H1 (cell line): ENCODE measurements at regions not wholly inside any gene's neighbourhood (a gene's known extent, or its start where the extent isn't known, plus 50 kb on each side); places are given as distances from the start of the nearest gene placed in this dataset.
A peak's percentile ranks its signal among the peaks of the same experiment; 100 is the strongest.

Experiments
- CTCF ChIA-PET: fragments of 300-600 bp; sonication (Branson Sonifier 250); formaldehyde crosslinking; loops from one replicate; lab custom pipeline; 2021; ENCODE audit not compliant: partially characterized antibody; lab: Charles Lee
- POLR2A ChIA-PET: fragments of 300-600 bp; sonication (Branson Sonifier 250); formaldehyde crosslinking; loops from one replicate; lab custom pipeline; 2021; ENCODE audit warnings: inconsistent platforms; ENCODE audit not compliant: partially characterized antibody; lab: Charles Lee
- DNase-seq, 2 experiments: peaks; one replicate each; pipeline versions ENCODE4 v3.0.0 to v3.0.0-alpha.2; 2010 to 2022; ENCODE audit warnings: low spot score in 2 of 2, low read depth in 1 of 2, mixed read lengths in 1 of 2
- FAIRE-seq: peaks from 2 replicates; lab custom pipeline; 2011; peaks lifted over from hg19 to GRCh38; lab: Jason Lieb, UNC
- H2AFZ ChIP-seq: 2 replicates; pipeline ENCODE4 v1.8.1; 2012; ENCODE audit warnings: low read length, inconsistent platforms
- H2AK5ac ChIP-seq: 2 replicates; pipeline ENCODE4 v1.6.1; 2013; ENCODE audit warnings: low read depth, low read length
- H2BK120ac ChIP-seq: replicated peaks from 2 replicates; pipeline ENCODE3; 2013; ENCODE audit warnings: low read depth, low read length, inconsistent platforms
- H2BK12ac ChIP-seq: 2 replicates; pipeline ENCODE4 v1.6.1; 2013; ENCODE audit warnings: low read depth, low read length
- H2BK15ac ChIP-seq: 2 replicates; pipeline ENCODE4 v1.6.1; 2013; ENCODE audit warnings: low read length
- H2BK20ac ChIP-seq: 2 replicates; pipeline ENCODE4 v1.6.1; 2013; ENCODE audit warnings: low read length
- H2BK5ac ChIP-seq: 2 replicates; pipeline ENCODE4 v1.6.1; 2013; ENCODE audit warnings: low read depth, low read length
- H3K14ac ChIP-seq: 2 replicates; pipeline ENCODE4 v1.6.1; 2013; ENCODE audit warnings: inconsistent platforms; ENCODE audit not compliant: insufficient read length
- H3K18ac ChIP-seq: 2 replicates; pipeline ENCODE4 v1.6.1; 2013; ENCODE audit warnings: low read length; ENCODE audit errors: extremely low read depth
- H3K23ac ChIP-seq: 2 replicates; pipeline ENCODE4 v1.6.1; 2013; ENCODE audit warnings: inconsistent platforms; ENCODE audit not compliant: insufficient read length
- H3K23me2 ChIP-seq: 2 replicates; pipeline ENCODE4 v1.6.1; 2013; ENCODE audit warnings: low read depth, low read length
- H3K27ac ChIP-seq: 2 replicates; pipeline ENCODE4 v1.6.1; 2011; ENCODE audit warnings: low read depth, low read length, inconsistent platforms
- H3K27me3 ChIP-seq, 4 experiments: replicated peaks in 1 of 4; 1 replicate in 1 of 4; 2 replicates in 3 of 4; pipeline versions ENCODE4 v1.6.1 to v1.8.1; 2011 to 2013; ENCODE audit warnings: low read length in 3 of 4, mild to moderate bottlenecking in 3 of 4, inconsistent platforms in 2 of 4, mixed read lengths in 2 of 4, moderate library complexity in 1 of 4; ENCODE audit not compliant: control insufficient read depth in 3 of 4, insufficient read depth in 3 of 4; ENCODE audit errors: extremely low read depth in 1 of 4
- H3K36me3 ChIP-seq, 4 experiments: 2 replicates each; pipeline versions ENCODE4 v1.6.1 to v1.8.1; 2011 to 2013; ENCODE audit warnings: mild to moderate bottlenecking in 4 of 4, low read length in 3 of 4, moderate library complexity in 2 of 4, control low read depth in 1 of 4, inconsistent platforms in 1 of 4; ENCODE audit not compliant: insufficient read depth in 4 of 4, control insufficient read depth in 2 of 4
- H3K4ac ChIP-seq: replicated peaks from 2 replicates; pipeline ENCODE3; 2013; ENCODE audit warnings: low read length, low read depth, mixed read lengths, inconsistent platforms; ENCODE audit not compliant: insufficient read length
- H3K4me1 ChIP-seq, 4 experiments: replicated peaks in 1 of 4; 1 replicate in 1 of 4; 2 replicates in 3 of 4; pipeline versions ENCODE4 v1.6.1 to v1.8.1; 2011 to 2013; ENCODE audit warnings: low read length in 3 of 4, inconsistent platforms in 2 of 4, mixed read lengths in 1 of 4; ENCODE audit not compliant: insufficient read depth in 4 of 4, control insufficient read depth in 3 of 4
- H3K4me2 ChIP-seq, 2 experiments: 2 replicates each; pipeline versions ENCODE4 v1.6.1 to v1.8.1; 2011 to 2013; ENCODE audit warnings: low read depth in 2 of 2, low read length in 2 of 2, control low read depth in 1 of 2, inconsistent platforms in 1 of 2, mild to moderate bottlenecking in 1 of 2; ENCODE audit not compliant: insufficient read depth in 1 of 2
- H3K4me3 ChIP-seq, 4 experiments: fragments of 200-600, 300-600 bp in 1 of 4; sonication (generic), shearing (Covaris generic), sonication (Bioruptor Twin) in 1 of 4; 2 replicates each; pipeline versions ENCODE4 v1.5.1 to v1.8.1; 2011 to 2016; ENCODE audit warnings: low read length in 4 of 4, low read depth in 3 of 4, control low read depth in 2 of 4, inconsistent platforms in 2 of 4, mild to moderate bottlenecking in 2 of 4, mixed read lengths in 1 of 4, moderate library complexity in 1 of 4; ENCODE audit not compliant: insufficient read depth in 2 of 4; ENCODE audit errors: extremely low read depth in 1 of 4
- H3K56ac ChIP-seq: replicated peaks from 2 replicates; pipeline ENCODE3; 2013; ENCODE audit warnings: low read depth, mild to moderate bottlenecking, mixed read lengths, low read length, inconsistent platforms; ENCODE audit not compliant: insufficient read length
- H3K79me1 ChIP-seq: 2 replicates; pipeline ENCODE4 v1.6.1; 2013; ENCODE audit warnings: low read depth, low read length, control low read depth
- H3K79me2 ChIP-seq, 2 experiments: 2 replicates each; pipeline versions ENCODE4 v1.6.1 to v1.8.1; 2012 to 2013; ENCODE audit warnings: low read length in 2 of 2, mild to moderate bottlenecking in 2 of 2, inconsistent platforms in 1 of 2; ENCODE audit not compliant: insufficient read depth in 2 of 2, control insufficient read depth in 1 of 2
- H3K9ac ChIP-seq, 4 experiments: replicated peaks in 1 of 4; 1 replicate in 1 of 4; 2 replicates in 3 of 4; pipeline versions ENCODE4 v1.6.1 to v1.8.1; 2011 to 2013; ENCODE audit warnings: low read depth in 3 of 4, low read length in 3 of 4, control low read depth in 2 of 4, mild to moderate bottlenecking in 2 of 4, moderate library complexity in 2 of 4, inconsistent platforms in 1 of 4; ENCODE audit errors: extremely low read depth in 1 of 4
- H3K9me3 ChIP-seq, 2 experiments: 2 replicates each; pipeline versions ENCODE4 v1.6.1 to v1.8.1; 2012 to 2013; ENCODE audit warnings: mild to moderate bottlenecking in 2 of 2, moderate library complexity in 2 of 2, control low read depth in 1 of 2, inconsistent platforms in 1 of 2, low read depth in 1 of 2, low read length in 1 of 2, mixed read lengths in 1 of 2; ENCODE audit not compliant: insufficient read depth in 2 of 2
- H4K20me1 ChIP-seq, 2 experiments: replicated peaks in 1 of 2; 2 replicates each; pipeline versions ENCODE3 to v1.8.1; 2011 to 2013; ENCODE audit warnings: inconsistent platforms in 2 of 2, low read length in 2 of 2, mild to moderate bottlenecking in 1 of 2; ENCODE audit not compliant: insufficient read depth in 2 of 2, control insufficient read depth in 1 of 2
- H4K5ac ChIP-seq: 2 replicates; pipeline ENCODE4 v1.6.1; 2013; ENCODE audit warnings: low read length, low read depth, mixed read lengths, inconsistent platforms; ENCODE audit not compliant: insufficient read length
- H4K8ac ChIP-seq: 2 replicates; pipeline ENCODE4 v1.8.0; 2013; ENCODE audit warnings: mild to moderate bottlenecking, moderate library complexity, low read length, inconsistent platforms; ENCODE audit not compliant: insufficient read depth; ENCODE audit errors: extremely low read depth
- H4K91ac ChIP-seq: replicated peaks from 2 replicates; pipeline ENCODE3; 2013; ENCODE audit warnings: low read length, mixed read lengths, inconsistent platforms; ENCODE audit not compliant: insufficient read length
- RNF2 ChIP-seq: fragments of 200-900, 300-1000 bp; sonication (generic); IDR thresholded peaks from 2 replicates; pipeline ENCODE4 v1.7.1; 2016; ENCODE audit warnings: borderline replicate concordance, low read depth, mild to moderate bottlenecking, antibody characterized with exemption, low read length; ENCODE audit not compliant: poor library complexity, severe bottlenecking; ENCODE audit errors: missing control alignments
- TBP ChIP-seq: IDR thresholded peaks from 2 replicates; pipeline ENCODE4 v1.6.1; 2011; ENCODE audit warnings: low read depth, low read length, improper control_type of control experiment
- TCF12 ChIP-seq: IDR thresholded peaks from 2 replicates; pipeline ENCODE4 v1.6.1; 2011; ENCODE audit warnings: low read depth, mild to moderate bottlenecking, low read length
- YY1 ChIP-seq: IDR thresholded peaks from 2 replicates; pipeline ENCODE4 v1.6.1; 2011; ENCODE audit warnings: low read depth, mild to moderate bottlenecking, low read length
- WGBS, 2 experiments: shearing (Covaris generic) in 1 of 2; methylation state at CpG; one replicate each; pipeline versions ENCODE4 v1.1.6 to v1.1.7; 2013 to 2015; ENCODE audit warnings: low lambda C conversion rate in 2 of 2, mixed read lengths in 2 of 2, inconsistent platforms in 1 of 2, low coverage in 1 of 2, missing lambda C conversion rate in 1 of 2; ENCODE audit not compliant: insufficient replicate concordance in 2 of 2, insufficient coverage in 1 of 2, insufficient read length in 1 of 2; ENCODE audit errors: extremely low coverage in 1 of 2, missing lambda C conversion rate in 1 of 2; 5-methylcytosine and 5-hydroxymethylcytosine counted together
- TF ChIP-seq, protein P1 (sequence below), 3 experiments: IDR thresholded peaks; 1 replicate in 2 of 3; 2 replicates in 1 of 3; pipeline versions ENCODE4 v1.5.1 to v1.6.1; 2011; ENCODE audit warnings: low read length in 3 of 3, mild to moderate bottlenecking in 3 of 3, inconsistent platforms in 2 of 3, low read depth in 1 of 3, moderate library complexity in 1 of 3; ENCODE audit not compliant: insufficient read depth in 1 of 3; ENCODE audit errors: control extremely low read depth in 1 of 3

DNA sequence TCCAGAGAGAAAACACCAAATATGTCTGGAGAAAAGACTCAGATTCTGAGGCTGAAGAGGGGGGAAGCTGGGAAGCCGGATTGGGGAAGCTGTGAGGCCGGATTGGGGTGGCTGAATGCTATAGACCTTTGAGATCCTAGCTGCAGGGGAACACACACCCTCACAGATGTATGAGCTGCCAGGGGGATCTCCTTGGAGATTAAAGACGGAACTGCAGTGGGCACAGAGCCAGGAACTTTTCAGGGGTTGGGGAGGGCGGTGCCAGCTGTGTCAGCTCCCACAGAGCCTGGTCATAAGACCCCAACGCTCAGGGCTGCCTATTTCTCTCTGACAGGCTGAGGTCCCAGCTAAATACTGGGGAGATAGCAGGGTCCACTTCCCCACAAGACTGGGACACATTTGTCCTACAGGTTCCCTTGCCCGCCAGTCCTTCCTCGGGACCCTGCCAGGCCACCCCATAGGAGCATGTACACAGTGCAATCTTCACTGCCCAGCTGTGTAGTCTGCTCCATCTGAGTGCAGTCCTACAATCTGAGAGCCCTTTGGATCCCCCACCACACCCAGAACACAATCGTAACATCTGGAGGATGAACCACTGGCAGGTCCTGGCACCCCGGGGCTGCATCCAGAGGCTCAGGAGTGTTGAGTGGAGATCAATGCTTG, 1893.9 kb downstream of the PCDH9 start:
- Histone ChIP-seq H3K9me3 (no peaks in the 10 kb centered on the region), H4K91ac (no peak overlapping the region), H3K9ac (no peak overlapping the region), H2BK5ac (no peak overlapping the region), H3K4me3 (no peak overlapping the region), H3K4ac (no peak overlapping the region), H3K14ac (no peak overlapping the region), H2AFZ (peak overlapping the region; percentile 32; the same call in 1 of the 2 replicates), H2BK20ac (no peak overlapping the region), H2BK12ac (no peak overlapping the region), H4K20me1 (no peaks in the 10 kb centered on the region), H2BK120ac (no peak overlapping the region), H3K23me2 (no peaks in the 10 kb centered on the region), H3K4me2 (no peak overlapping the region), H4K5ac (no peak overlapping the region), H3K27me3 (no peaks in the 10 kb centered on the region), H3K79me2 (no peaks in the 10 kb centered on the region), H3K4me1 (no peaks in the 10 kb centered on the region), H3K36me3 (no peaks in the 10 kb centered on the region), H3K27ac (no peak overlapping the region), H4K8ac (no peak overlapping the region; the same call in 1 of the 2 replicates), H2BK15ac (no peak overlapping the region), H3K79me1 (no peaks in the 10 kb centered on the region), H3K23ac (no peak overlapping the region), H3K56ac (no peak overlapping the region), H2AK5ac (no peak overlapping the region), H3K18ac (no peak overlapping the region; the same call in 1 of the 2 replicates)
- ChIA-PET POLR2A (no interaction called here), CTCF (no interaction called here)
- 98% methylated on average over 9 of the region's 9 CpGs; no CpG with 5 or more reads in 1 of the 2 experiments for WGBS, 2 experiments
- DNase-seq (no peak), FAIRE-seq (no peak)
- TF ChIP-seq YY1, result no peak
- TF ChIP-seq TBP, result no peak
- TF ChIP-seq, protein P1, sequence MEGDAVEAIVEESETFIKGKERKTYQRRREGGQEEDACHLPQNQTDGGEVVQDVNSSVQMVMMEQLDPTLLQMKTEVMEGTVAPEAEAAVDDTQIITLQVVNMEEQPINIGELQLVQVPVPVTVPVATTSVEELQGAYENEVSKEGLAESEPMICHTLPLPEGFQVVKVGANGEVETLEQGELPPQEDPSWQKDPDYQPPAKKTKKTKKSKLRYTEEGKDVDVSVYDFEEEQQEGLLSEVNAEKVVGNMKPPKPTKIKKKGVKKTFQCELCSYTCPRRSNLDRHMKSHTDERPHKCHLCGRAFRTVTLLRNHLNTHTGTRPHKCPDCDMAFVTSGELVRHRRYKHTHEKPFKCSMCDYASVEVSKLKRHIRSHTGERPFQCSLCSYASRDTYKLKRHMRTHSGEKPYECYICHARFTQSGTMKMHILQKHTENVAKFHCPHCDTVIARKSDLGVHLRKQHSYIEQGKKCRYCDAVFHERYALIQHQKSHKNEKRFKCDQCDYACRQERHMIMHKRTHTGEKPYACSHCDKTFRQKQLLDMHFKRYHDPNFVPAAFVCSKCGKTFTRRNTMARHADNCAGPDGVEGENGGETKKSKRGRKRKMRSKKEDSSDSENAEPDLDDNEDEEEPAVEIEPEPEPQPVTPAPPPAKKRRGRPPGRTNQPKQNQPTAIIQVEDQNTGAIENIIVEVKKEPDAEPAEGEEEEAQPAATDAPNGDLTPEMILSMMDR (IDR thresholded peaks at IDR 0.05; ENCODE audit: control extremely low read depth in 1 of 3, insufficient read depth in 1 of 3, low read depth in 1 of 3, low read length in 3 of 3), result no peak
- TF ChIP-seq RNF2, result no peak
- TF ChIP-seq TCF12, result no peak
